ENCODE measurements at regions not wholly inside any gene's neighbourhood (a gene's known extent, or its start where the extent isn't known, plus 50 kb on each side); places are given as distances from the start of the nearest gene placed in this dataset.

- H3K4me1 Mint-ChIP-seq (ENCODE audit: low read depth) = no peaks in the 10 kb centered on the region
- DNase-seq = no peak
- H3K9me3 Mint-ChIP-seq = no peaks in the 10 kb centered on the region
- no peak overlapping the region for H3K4me3 Mint-ChIP-seq
- H3K27me3 Mint-ChIP-seq (ENCODE audit: insufficient read depth) = peaks cover 3% of the 10 kb centered on the region; the same call in 1 of the 2 replicates
- no peaks in the 10 kb centered on the region for H3K36me3 Mint-ChIP-seq (ENCODE audit: low read depth)
- TF ChIP-seq, protein P1, sequence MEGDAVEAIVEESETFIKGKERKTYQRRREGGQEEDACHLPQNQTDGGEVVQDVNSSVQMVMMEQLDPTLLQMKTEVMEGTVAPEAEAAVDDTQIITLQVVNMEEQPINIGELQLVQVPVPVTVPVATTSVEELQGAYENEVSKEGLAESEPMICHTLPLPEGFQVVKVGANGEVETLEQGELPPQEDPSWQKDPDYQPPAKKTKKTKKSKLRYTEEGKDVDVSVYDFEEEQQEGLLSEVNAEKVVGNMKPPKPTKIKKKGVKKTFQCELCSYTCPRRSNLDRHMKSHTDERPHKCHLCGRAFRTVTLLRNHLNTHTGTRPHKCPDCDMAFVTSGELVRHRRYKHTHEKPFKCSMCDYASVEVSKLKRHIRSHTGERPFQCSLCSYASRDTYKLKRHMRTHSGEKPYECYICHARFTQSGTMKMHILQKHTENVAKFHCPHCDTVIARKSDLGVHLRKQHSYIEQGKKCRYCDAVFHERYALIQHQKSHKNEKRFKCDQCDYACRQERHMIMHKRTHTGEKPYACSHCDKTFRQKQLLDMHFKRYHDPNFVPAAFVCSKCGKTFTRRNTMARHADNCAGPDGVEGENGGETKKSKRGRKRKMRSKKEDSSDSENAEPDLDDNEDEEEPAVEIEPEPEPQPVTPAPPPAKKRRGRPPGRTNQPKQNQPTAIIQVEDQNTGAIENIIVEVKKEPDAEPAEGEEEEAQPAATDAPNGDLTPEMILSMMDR (IDR thresholded peaks at IDR 0.05) = no peak
- no peak overlapping the region for H3K27ac Mint-ChIP-seq
Measured at GRCh38 chr5:67617051-67617450, 420.5 kb upstream of the CD180 start.

DNA sequence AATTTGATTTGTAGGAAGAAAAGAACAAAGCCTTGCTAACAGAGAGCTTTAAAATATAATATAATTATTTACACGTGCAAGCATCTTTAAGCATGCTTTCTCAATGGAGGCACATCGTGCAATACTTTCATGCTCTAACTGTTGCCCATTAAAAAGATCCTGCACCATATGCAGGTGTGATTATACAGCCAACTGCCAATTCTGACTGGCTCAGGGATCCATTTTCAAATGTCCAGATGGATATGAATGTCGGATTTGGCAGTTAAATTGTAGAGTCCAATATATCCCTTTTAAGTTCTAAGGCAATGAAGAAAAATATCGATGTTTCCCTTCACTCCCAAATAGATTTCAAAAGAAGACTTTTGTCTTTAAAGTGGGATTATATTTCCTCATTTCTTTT is 416.4 kb upstream of the CD180 start:
- no peaks in the 10 kb centered on the region for H3K27me3 Mint-ChIP-seq (ENCODE audit: insufficient read depth)
- H3K36me3 Mint-ChIP-seq (ENCODE audit: low read depth) = no peaks in the 10 kb centered on the region
- peaks cover 7% of the 10 kb centered on the region; the same call in 1 of the 2 replicates for H3K9me3 Mint-ChIP-seq
- H3K27ac Mint-ChIP-seq = no peak overlapping the region
- no peak for DNase-seq
- no peaks in the 10 kb centered on the region for H3K4me1 Mint-ChIP-seq (ENCODE audit: low read depth)
- H3K4me3 Mint-ChIP-seq = no peak overlapping the region
- TF ChIP-seq, protein P1 (IDR thresholded peaks at IDR 0.05) = no peak

DNA sequence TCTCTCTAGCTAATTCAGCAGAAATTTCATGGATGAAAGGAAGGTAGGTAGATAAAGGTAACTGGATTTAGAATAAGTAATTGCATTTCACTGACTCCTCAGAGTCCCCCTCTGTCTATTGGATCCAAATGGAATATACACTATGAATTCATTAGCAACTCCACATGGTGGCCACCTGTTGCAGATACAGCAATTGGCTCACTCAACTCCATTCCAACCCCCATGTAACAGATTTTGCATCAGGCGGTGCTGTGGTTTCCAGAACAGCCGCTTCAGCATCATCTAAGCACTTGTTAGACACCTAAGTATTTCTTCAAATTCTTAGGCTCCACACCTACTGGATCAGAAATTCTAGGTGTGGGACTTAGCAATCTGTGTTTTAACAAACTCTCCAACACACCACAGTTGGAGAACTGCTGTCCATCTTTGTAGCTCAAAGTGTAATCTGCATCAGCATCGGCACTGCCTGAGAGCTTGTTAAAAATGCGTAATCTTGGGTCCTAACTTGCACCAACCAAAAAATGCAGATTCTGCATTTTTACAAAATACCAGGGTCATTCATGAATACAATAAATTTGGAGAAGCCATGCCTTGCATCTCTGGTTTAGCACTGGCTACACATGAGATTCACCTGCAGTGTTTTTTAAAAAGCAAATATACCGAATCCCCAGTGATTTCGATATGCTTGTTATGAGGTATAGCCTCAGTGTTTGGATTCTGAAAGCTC is 413.8 kb upstream of the CD180 start:
- peaks cover 13% of the 10 kb centered on the region for H3K9me3 Mint-ChIP-seq
- H3K4me1 Mint-ChIP-seq (ENCODE audit: low read depth) = no peaks in the 10 kb centered on the region
- H3K27me3 Mint-ChIP-seq (ENCODE audit: insufficient read depth) = peaks cover 3% of the 10 kb centered on the region; the same call in 1 of the 2 replicates
- no peak overlapping the region for H3K4me3 Mint-ChIP-seq
- no peak overlapping the region for H3K27ac Mint-ChIP-seq
- no peak for DNase-seq
- TF ChIP-seq, protein P1 (IDR thresholded peaks at IDR 0.05) = no peak
- H3K36me3 Mint-ChIP-seq (ENCODE audit: low read depth) = no peaks in the 10 kb centered on the region

DNA sequence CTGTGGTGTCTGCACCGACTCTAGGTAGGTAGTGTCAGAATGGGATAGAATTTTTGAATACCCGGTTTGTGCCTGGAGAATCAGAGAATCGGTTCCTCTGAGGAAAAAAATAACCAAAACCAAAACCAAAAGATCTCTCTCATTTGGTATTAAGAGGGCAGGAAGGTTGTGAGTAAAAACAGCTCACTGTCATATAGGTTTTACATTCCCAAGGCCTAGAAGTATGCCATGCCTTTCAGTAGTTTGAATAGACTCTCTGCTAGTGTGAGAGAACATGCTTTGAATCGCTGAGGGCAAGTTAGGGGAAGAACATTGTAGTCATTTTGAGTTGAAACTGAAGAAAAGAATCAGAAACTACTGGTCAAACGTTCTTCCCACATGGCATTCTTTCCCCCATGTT is 411.4 kb upstream of the CD180 start:
- Mint-ChIP-seq H3K27ac (no peak overlapping the region), H3K27me3 (ENCODE audit: insufficient read depth) (peaks cover 3% of the 10 kb centered on the region; the same call in 1 of the 2 replicates), H3K9me3 (peaks cover 27% of the 10 kb centered on the region), H3K4me3 (no peak overlapping the region), H3K4me1 (ENCODE audit: low read depth) (no peaks in the 10 kb centered on the region), H3K36me3 (ENCODE audit: low read depth) (no peaks in the 10 kb centered on the region)
- TF ChIP-seq, protein P1 (IDR thresholded peaks at IDR 0.05) = no peak
- DNase-seq = no peak

DNA sequence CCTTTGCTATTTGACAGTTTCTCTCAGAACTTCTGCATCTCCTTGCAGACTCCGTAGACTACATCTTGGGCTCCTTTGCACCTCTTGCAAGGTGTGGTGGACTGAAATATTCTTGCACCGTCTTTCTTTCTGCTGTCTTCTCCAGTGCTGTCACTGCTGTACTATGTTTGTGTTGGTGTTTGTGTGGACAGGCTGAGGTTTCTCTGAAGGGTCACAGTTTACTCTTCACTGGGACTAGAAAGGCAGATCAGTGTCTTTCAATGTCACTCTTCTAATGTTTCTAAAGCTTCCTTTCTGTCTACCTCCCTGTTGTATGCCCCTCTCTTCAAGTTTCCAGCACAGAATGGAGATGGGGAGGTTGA is 410.0 kb upstream of the CD180 start:
- H3K27ac Mint-ChIP-seq = no peak overlapping the region
- TF ChIP-seq, protein P1 (IDR thresholded peaks at IDR 0.05) = no peak
- H3K4me3 Mint-ChIP-seq = no peak overlapping the region
- no peak for DNase-seq
- no peaks in the 10 kb centered on the region for H3K4me1 Mint-ChIP-seq (ENCODE audit: low read depth)
- peaks cover 3% of the 10 kb centered on the region; the same call in 1 of the 2 replicates for H3K27me3 Mint-ChIP-seq (ENCODE audit: insufficient read depth)
- H3K36me3 Mint-ChIP-seq (ENCODE audit: low read depth) = no peaks in the 10 kb centered on the region
- H3K9me3 Mint-ChIP-seq = peaks cover 37% of the 10 kb centered on the region

Data from HFFc6 (cell line).